AG09319 (cell line): ENCODE measurements at regions not wholly inside any gene's neighbourhood (a gene's known extent, or its start where the extent isn't known, plus 50 kb on each side); places are given as distances from the start of the nearest gene placed in this dataset.

Experiments used
- DNase-seq: peaks from one replicate; pipeline ENCODE4 v3.0.0-alpha.2; 2010; ENCODE audit warnings: low read depth; ENCODE audit errors: extremely low read depth
- CTCF ChIP-seq: IDR thresholded peaks from 2 replicates; pipeline ENCODE4 v1.5.1; 2011; ENCODE audit warnings: low read depth, mild to moderate bottlenecking, inconsistent platforms, low read length, moderate library complexity

DNA sequence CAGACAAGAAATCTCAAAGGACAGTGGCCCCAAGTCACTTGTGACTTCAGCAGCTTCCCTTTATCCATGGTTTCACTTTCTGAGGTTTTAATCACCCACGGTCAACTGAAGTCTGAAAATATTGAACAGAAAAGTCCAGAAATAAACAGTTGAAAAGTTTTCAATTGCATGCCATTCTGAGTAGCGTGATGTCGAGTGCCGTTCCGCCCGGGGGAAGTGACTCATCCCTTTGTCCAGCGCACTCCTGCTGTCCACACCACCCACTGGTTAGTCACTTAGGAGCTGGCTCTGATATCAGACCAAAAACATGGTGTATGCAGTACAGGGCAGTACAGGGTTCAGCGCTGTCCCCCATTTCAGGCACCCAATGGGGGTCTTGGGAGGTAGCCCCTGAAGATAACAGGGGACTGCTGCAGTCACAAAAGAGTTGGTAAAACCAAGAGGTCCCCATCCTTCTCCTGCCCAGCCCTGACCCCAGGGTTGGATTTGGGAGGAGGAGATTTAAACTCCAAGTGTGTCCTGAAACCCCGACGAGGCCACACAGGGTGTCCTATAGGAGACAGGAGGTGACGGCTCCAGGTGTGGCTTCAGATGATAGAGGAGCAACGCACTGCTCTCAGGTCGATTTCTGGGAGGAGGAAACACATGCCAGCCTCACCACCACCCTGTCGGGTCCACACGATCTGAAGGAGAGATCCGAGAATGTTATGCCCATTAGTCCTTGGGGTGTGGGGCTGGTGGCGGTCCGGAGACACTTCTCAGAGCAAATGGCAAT lies 390.1 kb downstream of the CTTN start:
- peak; percentile 45 for DNase-seq
- no peak for TF ChIP-seq CTCF

DNA sequence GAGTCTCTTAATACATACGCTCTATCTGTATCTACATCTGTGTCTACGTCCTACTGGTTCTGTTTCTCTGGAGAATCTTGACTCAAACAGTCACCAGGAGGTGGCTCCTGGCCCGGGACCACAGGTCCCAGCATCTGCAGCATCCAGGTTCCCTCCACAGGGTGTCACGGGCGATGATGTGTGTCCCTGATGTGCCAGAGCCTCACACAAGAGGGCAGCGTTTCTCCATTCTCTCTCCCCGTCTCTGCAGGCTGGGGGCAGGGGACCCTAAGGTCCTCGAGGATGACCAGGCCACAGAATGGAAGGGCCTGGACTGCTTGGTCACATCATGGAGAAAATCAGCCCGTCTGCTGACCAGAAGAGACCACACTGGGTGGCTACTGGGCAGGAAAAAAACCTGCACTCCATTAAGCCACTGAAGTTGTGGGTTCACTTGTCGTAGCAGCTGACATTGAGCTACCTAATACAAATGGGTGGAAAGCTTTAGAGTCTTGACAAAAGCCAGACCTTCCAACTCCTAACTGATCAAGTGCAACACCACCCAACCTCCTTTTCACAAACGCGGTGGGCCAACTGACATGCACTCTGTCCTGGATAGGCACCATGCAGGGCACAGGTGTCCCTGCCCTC lies 392.5 kb downstream of the CTTN start:
- DNase-seq = no peak
- TF ChIP-seq CTCF = no peak

DNA sequence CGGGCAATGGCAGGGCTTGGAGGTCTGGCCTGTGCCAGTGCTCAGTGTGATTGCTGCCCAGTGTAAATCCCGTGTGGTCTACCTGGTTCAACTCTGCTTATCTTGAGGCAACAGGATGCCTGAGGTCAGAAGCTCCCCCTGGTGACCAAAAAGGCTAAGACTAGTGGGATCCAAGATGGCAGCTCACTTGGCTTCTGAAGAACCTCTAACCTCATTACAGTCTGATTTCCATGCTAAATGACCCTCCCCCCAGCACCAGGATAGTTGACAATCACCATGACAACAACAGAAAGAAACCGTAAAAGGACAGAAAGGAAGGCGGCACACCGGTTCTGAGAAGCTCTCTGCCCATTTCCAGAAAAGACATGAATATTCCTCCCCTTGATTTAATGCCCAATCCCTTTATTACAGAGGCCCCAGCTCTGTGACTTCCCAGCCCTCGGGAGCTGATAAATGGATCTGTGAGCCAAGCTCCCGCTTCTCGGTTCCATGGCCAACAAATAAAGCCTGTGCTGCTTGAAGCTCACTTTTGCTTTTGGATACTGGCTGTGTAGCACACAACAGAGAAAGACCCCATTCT lies 398.4 kb downstream of the CTTN start:
- no peak for TF ChIP-seq CTCF
- no peak for DNase-seq

- no peak for DNase-seq
- no peak for TF ChIP-seq CTCF
Observed at GRCh38 chr11:70798296-70798695, 400.0 kb downstream of the CTTN start.

- DNase-seq = no peak
- TF ChIP-seq CTCF = no peak
Observed at GRCh38 chr11:70799386-70799785, 401.1 kb downstream of the CTTN start.

DNA sequence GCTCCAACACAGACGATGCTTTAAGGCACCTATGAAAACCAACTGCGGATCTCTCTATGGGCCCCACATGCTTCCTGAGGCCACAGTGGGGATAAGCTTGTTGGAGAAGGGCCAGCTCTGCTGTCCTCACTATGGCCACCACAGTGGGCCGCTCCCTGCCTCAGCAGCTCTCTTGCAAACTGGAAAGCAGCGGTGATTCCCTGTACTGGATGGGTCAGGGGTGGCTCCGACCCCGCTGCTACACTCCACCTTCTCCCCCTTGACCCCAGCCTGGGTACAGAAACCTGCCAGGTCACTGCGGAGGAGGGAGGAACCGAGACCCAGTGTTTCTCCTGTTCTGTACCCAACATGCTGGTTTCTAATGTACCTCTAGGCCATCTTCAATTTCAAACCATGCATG lies 403.9 kb downstream of the CTTN start:
- DNase-seq = no peak
- no peak for TF ChIP-seq CTCF

- DNase-seq = no peak
Observed at GRCh38 chr11:70804139-70804837, 406.0 kb downstream of the CTTN start.

More at GRCh38 chr11:70804139-70804837, 406.0 kb downstream of the CTTN start:
- TF ChIP-seq CTCF = no peak
